NCI-H2227 (cell line): ENCODE measurements at regions not wholly inside any gene's neighbourhood (a gene's known extent, or its start where the extent isn't known, plus 50 kb on each side); places are given as distances from the start of the nearest gene placed in this dataset.

ENCODE experiments used
- DNase-seq: peaks from one replicate; lab custom pipeline; 2025; ENCODE audit not compliant: unreplicated experiment; lab: John Stamatoyannopoulos, UW

- DNase-seq: no peak
Measured at GRCh38 chr3:127384717-127385539, 97.1 kb upstream of the PRR20G start.

- DNase-seq: no peak
Measured at GRCh38 chr3:127383656-127384179, 95.9 kb upstream of the PRR20G start.

GRCh38 chr3:127377801-127378655 is 90.2 kb upstream of the PRR20G start:
- DNase-seq: no peak

- no peak for DNase-seq
Measured at GRCh38 chr3:127375151-127375930, 87.5 kb upstream of the PRR20G start.

- DNase-seq: no peak
Measured at GRCh38 chr3:127374086-127375010, 86.5 kb upstream of the PRR20G start.

GRCh38 chr3:127373441-127374085 is 85.7 kb upstream of the PRR20G start:
- no peak for DNase-seq

GRCh38 chr3:127371846-127372245 is 84.0 kb upstream of the PRR20G start:
- DNase-seq: no peak

- DNase-seq: peak; percentile 46
Measured at GRCh38 chr3:127371334-127371733, 83.5 kb upstream of the PRR20G start.

GRCh38 chr3:127370906-127371305 is 83.1 kb upstream of the PRR20G start:
- peak; percentile 46 for DNase-seq

- no peak for DNase-seq
Measured at GRCh38 chr3:127369356-127369935, 81.6 kb upstream of the PRR20G start.

GRCh38 chr3:127368186-127369032 is 80.6 kb upstream of the PRR20G start:
- DNase-seq: no peak

GRCh38 chr3:127367593-127367992 is 79.7 kb upstream of the PRR20G start:
- no peak for DNase-seq

- no peak for DNase-seq
Measured at GRCh38 chr3:127366383-127366782, 78.5 kb upstream of the PRR20G start.

GRCh38 chr3:127365163-127365798 is 77.4 kb upstream of the PRR20G start:
- no peak for DNase-seq

GRCh38 chr3:127363891-127364290 is 76.0 kb upstream of the PRR20G start:
- no peak for DNase-seq

GRCh38 chr3:127363171-127363570 is 75.3 kb upstream of the PRR20G start:
- no peak for DNase-seq

- no peak for DNase-seq
Measured at GRCh38 chr3:127360647-127361046, 72.8 kb upstream of the PRR20G start.

GRCh38 chr3:127358641-127359040 is 70.8 kb upstream of the PRR20G start:
- no peak for DNase-seq
